ENCODE measurements at regions not wholly inside any gene's neighbourhood (a gene's known extent, or its start where the extent isn't known, plus 50 kb on each side); places are given as distances from the start of the nearest gene placed in this dataset.

GRCh38 chr17:77451245-77451893 is 310.6 kb downstream of the SEC14L1 start (continued):
- TF ChIP-seq ZNF324 (CRISPR knock-in tag; IDR thresholded peaks at IDR 0.05) (no peak), MAFG (tag; conservative IDR thresholded peaks at IDR 0.05) (no peak), ZNF165 (CRISPR knock-in tag; IDR thresholded peaks at IDR 0.05; ENCODE audit: borderline replicate concordance) (no peak), SRF (CRISPR knock-in tag; IDR thresholded peaks at IDR 0.05) (no peak), TARDBP (IDR thresholded peaks at IDR 0.05) (no peak), CBX3 (IDR thresholded peaks at IDR 0.05; ENCODE audit: borderline replicate concordance in 1 of 2, low read length in 2 of 2) (no peak), ZBTB7A (IDR thresholded peaks at IDR 0.05; ENCODE audit: borderline replicate concordance, control insufficient read depth, low read depth, low read length) (peak; percentile 82; the same call in 1 of the 2 replicates), SAP30 (IDR thresholded peaks at IDR 0.05; ENCODE audit: borderline replicate concordance, insufficient read depth, low read depth, low read length, poor library complexity, severe bottlenecking) (no peak), CBFA2T2 (conservative IDR thresholded peaks at IDR 0.05) (peak; percentile 30; the same call in 1 of the 2 replicates), TCF7L2 (IDR thresholded peaks at IDR 0.05; ENCODE audit: low read depth, low read length) (0 out of 2 replicates have a peak, but pooled peaks have one; percentile 40)
- TF ChIP-seq, protein P1, sequence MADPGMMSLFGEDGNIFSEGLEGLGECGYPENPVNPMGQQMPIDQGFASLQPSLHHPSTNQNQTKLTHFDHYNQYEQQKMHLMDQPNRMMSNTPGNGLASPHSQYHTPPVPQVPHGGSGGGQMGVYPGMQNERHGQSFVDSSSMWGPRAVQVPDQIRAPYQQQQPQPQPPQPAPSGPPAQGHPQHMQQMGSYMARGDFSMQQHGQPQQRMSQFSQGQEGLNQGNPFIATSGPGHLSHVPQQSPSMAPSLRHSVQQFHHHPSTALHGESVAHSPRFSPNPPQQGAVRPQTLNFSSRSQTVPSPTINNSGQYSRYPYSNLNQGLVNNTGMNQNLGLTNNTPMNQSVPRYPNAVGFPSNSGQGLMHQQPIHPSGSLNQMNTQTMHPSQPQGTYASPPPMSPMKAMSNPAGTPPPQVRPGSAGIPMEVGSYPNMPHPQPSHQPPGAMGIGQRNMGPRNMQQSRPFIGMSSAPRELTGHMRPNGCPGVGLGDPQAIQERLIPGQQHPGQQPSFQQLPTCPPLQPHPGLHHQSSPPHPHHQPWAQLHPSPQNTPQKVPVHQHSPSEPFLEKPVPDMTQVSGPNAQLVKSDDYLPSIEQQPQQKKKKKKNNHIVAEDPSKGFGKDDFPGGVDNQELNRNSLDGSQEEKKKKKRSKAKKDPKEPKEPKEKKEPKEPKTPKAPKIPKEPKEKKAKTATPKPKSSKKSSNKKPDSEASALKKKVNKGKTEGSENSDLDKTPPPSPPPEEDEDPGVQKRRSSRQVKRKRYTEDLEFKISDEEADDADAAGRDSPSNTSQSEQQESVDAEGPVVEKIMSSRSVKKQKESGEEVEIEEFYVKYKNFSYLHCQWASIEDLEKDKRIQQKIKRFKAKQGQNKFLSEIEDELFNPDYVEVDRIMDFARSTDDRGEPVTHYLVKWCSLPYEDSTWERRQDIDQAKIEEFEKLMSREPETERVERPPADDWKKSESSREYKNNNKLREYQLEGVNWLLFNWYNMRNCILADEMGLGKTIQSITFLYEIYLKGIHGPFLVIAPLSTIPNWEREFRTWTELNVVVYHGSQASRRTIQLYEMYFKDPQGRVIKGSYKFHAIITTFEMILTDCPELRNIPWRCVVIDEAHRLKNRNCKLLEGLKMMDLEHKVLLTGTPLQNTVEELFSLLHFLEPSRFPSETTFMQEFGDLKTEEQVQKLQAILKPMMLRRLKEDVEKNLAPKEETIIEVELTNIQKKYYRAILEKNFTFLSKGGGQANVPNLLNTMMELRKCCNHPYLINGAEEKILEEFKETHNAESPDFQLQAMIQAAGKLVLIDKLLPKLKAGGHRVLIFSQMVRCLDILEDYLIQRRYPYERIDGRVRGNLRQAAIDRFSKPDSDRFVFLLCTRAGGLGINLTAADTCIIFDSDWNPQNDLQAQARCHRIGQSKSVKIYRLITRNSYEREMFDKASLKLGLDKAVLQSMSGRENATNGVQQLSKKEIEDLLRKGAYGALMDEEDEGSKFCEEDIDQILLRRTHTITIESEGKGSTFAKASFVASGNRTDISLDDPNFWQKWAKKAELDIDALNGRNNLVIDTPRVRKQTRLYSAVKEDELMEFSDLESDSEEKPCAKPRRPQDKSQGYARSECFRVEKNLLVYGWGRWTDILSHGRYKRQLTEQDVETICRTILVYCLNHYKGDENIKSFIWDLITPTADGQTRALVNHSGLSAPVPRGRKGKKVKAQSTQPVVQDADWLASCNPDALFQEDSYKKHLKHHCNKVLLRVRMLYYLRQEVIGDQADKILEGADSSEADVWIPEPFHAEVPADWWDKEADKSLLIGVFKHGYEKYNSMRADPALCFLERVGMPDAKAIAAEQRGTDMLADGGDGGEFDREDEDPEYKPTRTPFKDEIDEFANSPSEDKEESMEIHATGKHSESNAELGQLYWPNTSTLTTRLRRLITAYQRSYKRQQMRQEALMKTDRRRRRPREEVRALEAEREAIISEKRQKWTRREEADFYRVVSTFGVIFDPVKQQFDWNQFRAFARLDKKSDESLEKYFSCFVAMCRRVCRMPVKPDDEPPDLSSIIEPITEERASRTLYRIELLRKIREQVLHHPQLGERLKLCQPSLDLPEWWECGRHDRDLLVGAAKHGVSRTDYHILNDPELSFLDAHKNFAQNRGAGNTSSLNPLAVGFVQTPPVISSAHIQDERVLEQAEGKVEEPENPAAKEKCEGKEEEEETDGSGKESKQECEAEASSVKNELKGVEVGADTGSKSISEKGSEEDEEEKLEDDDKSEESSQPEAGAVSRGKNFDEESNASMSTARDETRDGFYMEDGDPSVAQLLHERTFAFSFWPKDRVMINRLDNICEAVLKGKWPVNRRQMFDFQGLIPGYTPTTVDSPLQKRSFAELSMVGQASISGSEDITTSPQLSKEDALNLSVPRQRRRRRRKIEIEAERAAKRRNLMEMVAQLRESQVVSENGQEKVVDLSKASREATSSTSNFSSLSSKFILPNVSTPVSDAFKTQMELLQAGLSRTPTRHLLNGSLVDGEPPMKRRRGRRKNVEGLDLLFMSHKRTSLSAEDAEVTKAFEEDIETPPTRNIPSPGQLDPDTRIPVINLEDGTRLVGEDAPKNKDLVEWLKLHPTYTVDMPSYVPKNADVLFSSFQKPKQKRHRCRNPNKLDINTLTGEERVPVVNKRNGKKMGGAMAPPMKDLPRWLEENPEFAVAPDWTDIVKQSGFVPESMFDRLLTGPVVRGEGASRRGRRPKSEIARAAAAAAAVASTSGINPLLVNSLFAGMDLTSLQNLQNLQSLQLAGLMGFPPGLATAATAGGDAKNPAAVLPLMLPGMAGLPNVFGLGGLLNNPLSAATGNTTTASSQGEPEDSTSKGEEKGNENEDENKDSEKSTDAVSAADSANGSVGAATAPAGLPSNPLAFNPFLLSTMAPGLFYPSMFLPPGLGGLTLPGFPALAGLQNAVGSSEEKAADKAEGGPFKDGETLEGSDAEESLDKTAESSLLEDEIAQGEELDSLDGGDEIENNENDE (IDR thresholded peaks at IDR 0.05; ENCODE audit: low read depth, low read length), result no peak
- TF ChIP-seq, protein P2, sequence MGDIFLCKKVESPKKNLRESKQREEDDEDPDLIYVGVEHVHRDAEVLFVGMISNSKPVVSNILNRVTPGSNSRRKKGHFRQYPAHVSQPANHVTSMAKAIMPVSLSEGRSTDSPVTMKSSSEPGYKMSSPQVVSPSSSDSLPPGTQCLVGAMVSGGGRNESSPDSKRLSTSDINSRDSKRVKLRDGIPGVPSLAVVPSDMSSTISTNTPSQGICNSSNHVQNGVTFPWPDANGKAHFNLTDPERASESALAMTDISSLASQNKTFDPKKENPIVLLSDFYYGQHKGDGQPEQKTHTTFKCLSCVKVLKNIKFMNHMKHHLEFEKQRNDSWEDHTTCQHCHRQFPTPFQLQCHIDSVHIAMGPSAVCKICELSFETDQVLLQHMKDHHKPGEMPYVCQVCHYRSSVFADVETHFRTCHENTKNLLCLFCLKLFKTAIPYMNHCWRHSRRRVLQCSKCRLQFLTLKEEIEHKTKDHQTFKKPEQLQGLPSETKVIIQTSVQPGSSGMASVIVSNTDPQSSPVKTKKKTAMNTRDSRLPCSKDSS (IDR thresholded peaks at IDR 0.05; ENCODE audit: low read depth, partially characterized antibody), result no peak
- TF ChIP-seq, protein P3, sequence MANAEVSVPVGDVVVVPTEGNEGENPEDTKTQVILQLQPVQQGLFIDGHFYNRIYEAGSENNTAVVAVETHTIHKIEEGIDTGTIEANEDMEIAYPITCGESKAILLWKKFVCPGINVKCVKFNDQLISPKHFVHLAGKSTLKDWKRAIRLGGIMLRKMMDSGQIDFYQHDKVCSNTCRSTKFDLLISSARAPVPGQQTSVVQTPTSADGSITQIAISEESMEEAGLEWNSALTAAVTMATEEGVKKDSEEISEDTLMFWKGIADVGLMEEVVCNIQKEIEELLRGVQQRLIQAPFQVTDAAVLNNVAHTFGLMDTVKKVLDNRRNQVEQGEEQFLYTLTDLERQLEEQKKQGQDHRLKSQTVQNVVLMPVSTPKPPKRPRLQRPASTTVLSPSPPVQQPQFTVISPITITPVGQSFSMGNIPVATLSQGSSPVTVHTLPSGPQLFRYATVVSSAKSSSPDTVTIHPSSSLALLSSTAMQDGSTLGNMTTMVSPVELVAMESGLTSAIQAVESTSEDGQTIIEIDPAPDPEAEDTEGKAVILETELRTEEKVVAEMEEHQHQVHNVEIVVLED (CRISPR knock-in tag; IDR thresholded peaks at IDR 0.05), result peak; percentile 50
